H1 (cell line): ENCODE measurements at regions not wholly inside any gene's neighbourhood (a gene's known extent, or its start where the extent isn't known, plus 50 kb on each side); places are given as distances from the start of the nearest gene placed in this dataset.

Source experiments
- CTCF ChIP-seq, 3 experiments: IDR thresholded peaks; 1 replicate in 2 of 3; 2 replicates in 1 of 3; pipeline versions ENCODE4 v1.5.1 to v1.6.1; 2011; ENCODE audit warnings: low read length in 3 of 3, mild to moderate bottlenecking in 3 of 3, inconsistent platforms in 2 of 3, low read depth in 1 of 3, moderate library complexity in 1 of 3; ENCODE audit not compliant: insufficient read depth in 1 of 3; ENCODE audit errors: control extremely low read depth in 1 of 3
- POLR2A ChIP-seq, 2 experiments: IDR thresholded peaks; 1 replicate in 1 of 2; 2 replicates in 1 of 2; pipeline ENCODE4 v1.6.1; 2011; ENCODE audit warnings: low read depth in 2 of 2, low read length in 2 of 2, mild to moderate bottlenecking in 2 of 2; ENCODE audit errors: control extremely low read depth in 1 of 2
- POLR2AphosphoS5 ChIP-seq: IDR thresholded peaks from 2 replicates; pipeline ENCODE4 v1.6.1; 2011; ENCODE audit warnings: low read depth, low read length
- SIN3A ChIP-seq, 2 experiments: IDR thresholded peaks in 1 of 2; conservative IDR thresholded peaks in 1 of 2; 2 replicates each; pipeline ENCODE4 v1.6.1; 2011 to 2012; ENCODE audit warnings: low read length in 2 of 2, improper control_type of control experiment in 1 of 2, low read depth in 1 of 2, mild to moderate bottlenecking in 1 of 2
- SUZ12 ChIP-seq: fragments of 200-600 bp; sonication (generic); IDR thresholded peaks from 2 replicates; pipeline ENCODE4 v1.6.1; 2012; ENCODE audit warnings: mild to moderate bottlenecking, inconsistent platforms, low read length, moderate library complexity, mixed read lengths

- TF ChIP-seq POLR2AphosphoS5 (no peak), SUZ12 (no peak), POLR2A (IDR thresholded peaks at IDR 0.05; ENCODE audit: control extremely low read depth in 1 of 2, low read depth in 2 of 2, low read length in 2 of 2) (no peak), CTCF (IDR thresholded peaks at IDR 0.05; ENCODE audit: control extremely low read depth in 1 of 3, insufficient read depth in 1 of 3, low read depth in 1 of 3, low read length in 3 of 3) (no peak), SIN3A (conservative IDR thresholded peaks at IDR 0.05 in 1 of 2, IDR thresholded peaks at IDR 0.05 in 1 of 2; ENCODE audit: low read depth in 1 of 2, low read length in 2 of 2) (no peak)
Measured at GRCh38 chr10:10120671-10121070, 897.0 kb upstream of the CELF2 start.
